SK-N-SH (cell line): ENCODE measurements at regions not wholly inside any gene's neighbourhood (a gene's known extent, or its start where the extent isn't known, plus 50 kb on each side); places are given as distances from the start of the nearest gene placed in this dataset.

Experiments used
- MAX ChIP-seq: IDR thresholded peaks from 2 replicates; pipeline ENCODE4 v1.4.0; 2012; ENCODE audit warnings: low read depth
- TF ChIP-seq, protein P1 (sequence below): IDR thresholded peaks from 2 replicates; pipeline ENCODE4 v1.6.1; 2012; ENCODE audit warnings: mild to moderate bottlenecking, low read depth, low read length, moderate library complexity
- TF ChIP-seq, protein P2 (sequence below): fragments of 200-600 bp; sonication (generic); IDR thresholded peaks from 2 replicates; pipeline ENCODE4 v1.6.1; 2017; ENCODE audit warnings: antibody characterized with exemption, mild to moderate bottlenecking, moderate library complexity

DNA sequence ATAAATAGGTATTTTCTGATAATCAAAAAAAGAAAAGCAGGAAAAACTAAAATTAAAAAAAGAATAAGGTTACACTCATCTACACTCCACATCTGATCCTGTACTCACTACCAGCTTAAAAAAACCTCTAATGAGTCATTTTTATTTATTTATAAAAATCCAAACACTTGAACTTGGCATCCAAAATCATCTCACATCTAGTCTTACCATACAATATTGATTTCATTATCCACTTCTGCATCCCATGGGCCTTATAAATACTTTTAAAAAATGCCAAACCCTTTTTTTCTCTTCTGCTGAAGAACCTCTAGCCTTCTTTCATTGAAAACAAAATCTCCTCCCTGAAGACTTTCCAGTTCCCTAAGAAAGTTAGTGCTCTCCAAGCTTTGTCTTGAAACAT is 109.7 kb downstream of the TMTC3 start:
- TF ChIP-seq, protein P1, sequence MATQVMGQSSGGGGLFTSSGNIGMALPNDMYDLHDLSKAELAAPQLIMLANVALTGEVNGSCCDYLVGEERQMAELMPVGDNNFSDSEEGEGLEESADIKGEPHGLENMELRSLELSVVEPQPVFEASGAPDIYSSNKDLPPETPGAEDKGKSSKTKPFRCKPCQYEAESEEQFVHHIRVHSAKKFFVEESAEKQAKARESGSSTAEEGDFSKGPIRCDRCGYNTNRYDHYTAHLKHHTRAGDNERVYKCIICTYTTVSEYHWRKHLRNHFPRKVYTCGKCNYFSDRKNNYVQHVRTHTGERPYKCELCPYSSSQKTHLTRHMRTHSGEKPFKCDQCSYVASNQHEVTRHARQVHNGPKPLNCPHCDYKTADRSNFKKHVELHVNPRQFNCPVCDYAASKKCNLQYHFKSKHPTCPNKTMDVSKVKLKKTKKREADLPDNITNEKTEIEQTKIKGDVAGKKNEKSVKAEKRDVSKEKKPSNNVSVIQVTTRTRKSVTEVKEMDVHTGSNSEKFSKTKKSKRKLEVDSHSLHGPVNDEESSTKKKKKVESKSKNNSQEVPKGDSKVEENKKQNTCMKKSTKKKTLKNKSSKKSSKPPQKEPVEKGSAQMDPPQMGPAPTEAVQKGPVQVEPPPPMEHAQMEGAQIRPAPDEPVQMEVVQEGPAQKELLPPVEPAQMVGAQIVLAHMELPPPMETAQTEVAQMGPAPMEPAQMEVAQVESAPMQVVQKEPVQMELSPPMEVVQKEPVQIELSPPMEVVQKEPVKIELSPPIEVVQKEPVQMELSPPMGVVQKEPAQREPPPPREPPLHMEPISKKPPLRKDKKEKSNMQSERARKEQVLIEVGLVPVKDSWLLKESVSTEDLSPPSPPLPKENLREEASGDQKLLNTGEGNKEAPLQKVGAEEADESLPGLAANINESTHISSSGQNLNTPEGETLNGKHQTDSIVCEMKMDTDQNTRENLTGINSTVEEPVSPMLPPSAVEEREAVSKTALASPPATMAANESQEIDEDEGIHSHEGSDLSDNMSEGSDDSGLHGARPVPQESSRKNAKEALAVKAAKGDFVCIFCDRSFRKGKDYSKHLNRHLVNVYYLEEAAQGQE, result no peak
- TF ChIP-seq, protein P2, sequence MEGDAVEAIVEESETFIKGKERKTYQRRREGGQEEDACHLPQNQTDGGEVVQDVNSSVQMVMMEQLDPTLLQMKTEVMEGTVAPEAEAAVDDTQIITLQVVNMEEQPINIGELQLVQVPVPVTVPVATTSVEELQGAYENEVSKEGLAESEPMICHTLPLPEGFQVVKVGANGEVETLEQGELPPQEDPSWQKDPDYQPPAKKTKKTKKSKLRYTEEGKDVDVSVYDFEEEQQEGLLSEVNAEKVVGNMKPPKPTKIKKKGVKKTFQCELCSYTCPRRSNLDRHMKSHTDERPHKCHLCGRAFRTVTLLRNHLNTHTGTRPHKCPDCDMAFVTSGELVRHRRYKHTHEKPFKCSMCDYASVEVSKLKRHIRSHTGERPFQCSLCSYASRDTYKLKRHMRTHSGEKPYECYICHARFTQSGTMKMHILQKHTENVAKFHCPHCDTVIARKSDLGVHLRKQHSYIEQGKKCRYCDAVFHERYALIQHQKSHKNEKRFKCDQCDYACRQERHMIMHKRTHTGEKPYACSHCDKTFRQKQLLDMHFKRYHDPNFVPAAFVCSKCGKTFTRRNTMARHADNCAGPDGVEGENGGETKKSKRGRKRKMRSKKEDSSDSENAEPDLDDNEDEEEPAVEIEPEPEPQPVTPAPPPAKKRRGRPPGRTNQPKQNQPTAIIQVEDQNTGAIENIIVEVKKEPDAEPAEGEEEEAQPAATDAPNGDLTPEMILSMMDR, result no peak
- TF ChIP-seq MAX, result no peak
